Rectal smooth muscle tissue (tissue), 1 donor: ENCODE measurements at regions not wholly inside any gene's neighbourhood (a gene's known extent, or its start where the extent isn't known, plus 50 kb on each side); places are given as distances from the start of the nearest gene placed in this dataset.

Source experiments
- H3K27ac ChIP-seq: one replicate; pipeline ENCODE4 v1.7.0; 2013; ENCODE audit warnings: low read depth, low read length, inconsistent platforms
- H3K27me3 ChIP-seq: one replicate; pipeline ENCODE4 v1.7.0; 2013; ENCODE audit warnings: low read length; ENCODE audit not compliant: control insufficient read depth, insufficient read depth
- H3K36me3 ChIP-seq: one replicate; pipeline ENCODE4 v1.7.0; 2013; ENCODE audit warnings: low read length; ENCODE audit not compliant: control insufficient read depth, insufficient read depth
- H3K4me1 ChIP-seq: one replicate; pipeline ENCODE4 v1.7.0; 2013; ENCODE audit warnings: low read length; ENCODE audit not compliant: control insufficient read depth, insufficient read depth
- H3K4me3 ChIP-seq: one replicate; pipeline ENCODE4 v1.7.0; 2013; ENCODE audit warnings: low read length
- H3K9ac ChIP-seq: one replicate; pipeline ENCODE4 v1.7.0; 2013; ENCODE audit warnings: low read length

GRCh38 chr12:41629611-41630010 is 441.5 kb downstream of the PDZRN4 start:
- H3K4me3 ChIP-seq: no peak overlapping the region
- H3K27me3 ChIP-seq: no peaks in the 10 kb centered on the region
- H3K4me1 ChIP-seq: no peaks in the 10 kb centered on the region
- H3K9ac ChIP-seq: no peak overlapping the region
- H3K36me3 ChIP-seq: no peaks in the 10 kb centered on the region
- no peak overlapping the region for H3K27ac ChIP-seq

DNA sequence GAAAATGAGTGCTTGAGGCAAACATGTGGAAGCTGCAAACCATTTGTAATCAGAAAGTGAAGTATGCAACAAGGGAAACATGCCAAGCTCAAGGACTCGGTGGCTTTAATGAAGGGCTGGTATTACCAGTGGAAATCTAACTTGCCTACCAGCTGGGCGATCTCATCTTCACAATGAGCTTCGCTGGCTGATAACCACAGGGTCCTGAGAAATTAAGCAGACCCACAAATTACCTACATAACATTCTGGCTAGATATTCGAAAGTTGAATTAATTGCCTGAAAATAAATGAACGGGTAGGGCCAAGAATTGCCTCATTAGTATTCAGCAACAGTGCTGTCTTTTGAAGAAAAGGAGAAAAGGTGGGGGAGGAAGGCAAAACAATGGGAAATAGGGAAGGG is 439.4 kb downstream of the PDZRN4 start:
- no peak overlapping the region for H3K4me3 ChIP-seq
- H3K27ac ChIP-seq: no peak overlapping the region
- H3K9ac ChIP-seq: no peak overlapping the region
- no peaks in the 10 kb centered on the region for H3K4me1 ChIP-seq
- no peaks in the 10 kb centered on the region for H3K27me3 ChIP-seq
- no peaks in the 10 kb centered on the region for H3K36me3 ChIP-seq

DNA sequence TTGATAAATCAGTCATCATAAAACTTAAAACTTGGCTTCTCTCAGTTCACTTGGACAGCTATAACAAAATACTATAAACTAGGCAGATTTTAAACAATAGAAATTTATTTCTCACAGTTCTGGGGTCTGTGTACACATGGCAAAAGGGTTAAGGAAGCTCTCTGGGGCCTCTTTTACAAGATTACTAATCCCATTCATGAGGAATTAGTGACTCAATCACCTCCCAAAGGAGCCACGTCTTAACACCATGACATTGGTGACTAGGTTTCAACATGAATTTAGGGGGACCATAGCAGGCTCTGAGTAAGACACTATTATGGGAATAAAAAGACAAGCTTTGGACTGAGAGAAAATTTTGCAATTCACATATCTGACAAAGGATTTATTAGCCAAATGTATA is 436.5 kb downstream of the PDZRN4 start:
- Histone ChIP-seq H3K27ac (no peak overlapping the region), H3K36me3 (no peaks in the 10 kb centered on the region), H3K4me3 (no peak overlapping the region), H3K27me3 (no peaks in the 10 kb centered on the region), H3K4me1 (no peaks in the 10 kb centered on the region), H3K9ac (no peak overlapping the region)
